B cell (primary cell): ENCODE measurements at regions not wholly inside any gene's neighbourhood (a gene's known extent, or its start where the extent isn't known, plus 50 kb on each side); places are given as distances from the start of the nearest gene placed in this dataset.

Source experiments
- ATAC-seq: fragments of 200-7000 bp; cut with Tn5 transposase; one replicate; pipeline ENCODE4 v1.10.0; 2021; ENCODE audit warnings: low read depth, mild to moderate bottlenecking, moderate number of reproducible peaks, moderate library complexity
- CTCF ChIA-PET: fragments of 350-600 bp; sonication (Branson Sonifier 250); formaldehyde crosslinking; loops from one replicate; lab custom pipeline; 2021; ENCODE audit warnings: antibody characterized with exemption, inconsistent platforms; lab: Charles Lee
- POLR2A ChIA-PET: fragments of 350-600 bp; sonication (Branson Sonifier 250); formaldehyde crosslinking; loops from one replicate; lab custom pipeline; 2021; ENCODE audit warnings: antibody characterized with exemption; lab: Charles Lee
- DNase-seq: peaks from one replicate; pipeline ENCODE4 v3.0.0; 2013
- H2AFZ ChIP-seq: 2 replicates; pipeline ENCODE4 v1.6.1; 2012; ENCODE audit warnings: mild to moderate bottlenecking, low read depth, low read length; ENCODE audit not compliant: insufficient read depth, poor library complexity, severe bottlenecking
- H3K27ac ChIP-seq, 2 donors: 1 replicate in 1 of 2; 2 replicates in 1 of 2; pipeline ENCODE4 v1.5.1; 2012 to 2013; ENCODE audit warnings: low read length in 2 of 2, mild to moderate bottlenecking in 2 of 2, moderate library complexity in 1 of 2
- H3K27me3 ChIP-seq, 4 experiments: fragments of 200-600 bp in 1 of 4; sonication (generic) in 1 of 4; replicated peaks in 1 of 4; 1 replicate in 2 of 4; 2 replicates in 2 of 4; pipeline versions ENCODE4 v1.6.1 to v1.7.0; 2013 to 2016; ENCODE audit warnings: low read length in 3 of 4, mild to moderate bottlenecking in 2 of 4, mixed read lengths in 1 of 4, moderate library complexity in 1 of 4; ENCODE audit not compliant: insufficient read depth in 4 of 4, control insufficient read depth in 3 of 4; ENCODE audit errors: control extremely low read depth in 1 of 4
- H3K36me3 ChIP-seq, 2 experiments: replicated peaks in 1 of 2; 1 replicate in 1 of 2; 2 replicates in 1 of 2; pipeline versions ENCODE4 v1.6.1 to v1.7.1; 2013; ENCODE audit warnings: low read length in 1 of 2; ENCODE audit not compliant: insufficient read depth in 2 of 2, control insufficient read depth in 1 of 2; ENCODE audit errors: control extremely low read depth in 1 of 2, extremely low read depth in 1 of 2
- H3K4me1 ChIP-seq, 2 donors: fragments of 200-600 bp in 1 of 2; sonication (generic) in 1 of 2; 1 replicate in 1 of 2; 2 replicates in 1 of 2; pipeline versions ENCODE4 v1.5.1 to v1.6.1; 2013 to 2017; ENCODE audit warnings: low read length in 2 of 2; ENCODE audit not compliant: control insufficient read depth in 2 of 2, insufficient read depth in 2 of 2
- H3K4me2 ChIP-seq: replicated peaks from 2 replicates; pipeline ENCODE3; 2012; ENCODE audit warnings: mild to moderate bottlenecking, low read depth, low read length; ENCODE audit not compliant: poor library complexity, severe bottlenecking
- H3K4me3 ChIP-seq, 5 experiments: fragments of 200-600 bp in 1 of 5; sonication (generic) in 1 of 5; 1 replicate in 3 of 5; 2 replicates in 2 of 5; pipeline versions ENCODE4 v1.5.1 to v1.7.0; 2011 to 2016; ENCODE audit warnings: low read length in 4 of 5, mild to moderate bottlenecking in 4 of 5, low read depth in 2 of 5, control low read depth in 1 of 5, moderate library complexity in 1 of 5; ENCODE audit not compliant: insufficient read depth in 1 of 5; ENCODE audit errors: control extremely low read depth in 1 of 5, extremely low read depth in 1 of 5
- H3K79me2 ChIP-seq: fragments of 200-600 bp; sonication (generic); one replicate; pipeline ENCODE4 v1.6.0; 2016; ENCODE audit warnings: low read length; ENCODE audit not compliant: control insufficient read depth, insufficient read depth
- H3K9ac ChIP-seq: fragments of 200-600 bp; sonication (generic); 2 replicates; pipeline ENCODE4 v1.6.1; 2017; ENCODE audit warnings: mild to moderate bottlenecking, low read length, moderate library complexity
- H3K9me3 ChIP-seq, 3 donors: one replicate each; pipeline versions ENCODE4 v1.6.1 to v1.7.1; 2013; ENCODE audit warnings: low read length in 2 of 3; ENCODE audit not compliant: control insufficient read depth in 2 of 3, insufficient read depth in 1 of 3; ENCODE audit errors: control extremely low read depth in 1 of 3
- H4K20me1 ChIP-seq: 2 replicates; pipeline ENCODE4 v1.6.0; 2012; ENCODE audit warnings: mild to moderate bottlenecking, low read length; ENCODE audit not compliant: insufficient read depth, control insufficient read depth, poor library complexity, severe bottlenecking
- H3K27ac Mint-ChIP-seq: one replicate; pipeline ENCODE4 v1.8.0; 2021; ENCODE audit warnings: mixed read lengths
- H3K27me3 Mint-ChIP-seq: one replicate; pipeline ENCODE4 v1.8.0; 2021; ENCODE audit warnings: mixed read lengths
- H3K4me1 Mint-ChIP-seq: one replicate; pipeline ENCODE4 v1.8.0; 2021; ENCODE audit warnings: mixed read lengths
- H3K4me3 Mint-ChIP-seq: one replicate; pipeline ENCODE4 v1.8.0; 2021; ENCODE audit warnings: mixed read lengths
- H3K9me3 Mint-ChIP-seq: one replicate; pipeline ENCODE4 v1.8.0; 2022; ENCODE audit warnings: mixed read lengths; ENCODE audit not compliant: insufficient read depth
- CTCF ChIP-seq: fragments of 200-600 bp; IDR thresholded peaks from one replicate; pipeline ENCODE4 v1.8.0; 2022; ENCODE audit warnings: antibody characterized with exemption, mild to moderate bottlenecking
- EZH2 ChIP-seq: IDR thresholded peaks from 2 replicates; pipeline ENCODE4 v1.6.1; 2012; ENCODE audit warnings: borderline replicate concordance, low read depth, mild to moderate bottlenecking, moderate library complexity, low read length; ENCODE audit not compliant: insufficient read depth, poor library complexity, severe bottlenecking
- WGBS: methylation state at CpG from one replicate; pipeline ENCODE4 v1.1.5; 2013; ENCODE audit warnings: missing lambda C conversion rate; ENCODE audit not compliant: insufficient coverage; 5-methylcytosine and 5-hydroxymethylcytosine counted together
- intact Hi-C: fragments of 100-400 bp; cut with micrococcal nuclease; formaldehyde crosslinking; loops from one replicate; pipeline ENCODE4 v1.10.0; 2022

- intact Hi-C loops = no loop called here
- H3K4me3 ChIP-seq = no peak overlapping the region
- H4K20me1 ChIP-seq = no peaks in the 10 kb centered on the region
- no peak overlapping the region for H3K27ac Mint-ChIP-seq
- H2AFZ ChIP-seq = no peak overlapping the region
- no peaks in the 10 kb centered on the region for H3K9me3 ChIP-seq
- H3K27me3 Mint-ChIP-seq = no peaks in the 10 kb centered on the region
- POLR2A ChIA-PET = no interaction called here
- ATAC-seq = no peak
- no peaks in the 10 kb centered on the region for H3K4me1 Mint-ChIP-seq
- H3K27ac ChIP-seq = no peak overlapping the region
- no peaks in the 10 kb centered on the region for H3K36me3 ChIP-seq
- TF ChIP-seq EZH2 (no peak), CTCF (no peak)
- no CpG with 5 or more reads among the region's 3 CpGs for WGBS
- CTCF ChIA-PET = no interaction called here
- H3K4me1 ChIP-seq = no peaks in the 10 kb centered on the region
- H3K4me2 ChIP-seq = no peak overlapping the region
- no peak overlapping the region for H3K4me3 Mint-ChIP-seq
- no peak overlapping the region for H3K9ac ChIP-seq
- H3K27me3 ChIP-seq = no peaks in the 10 kb centered on the region
- no peaks in the 10 kb centered on the region for H3K9me3 Mint-ChIP-seq
- no peaks in the 10 kb centered on the region for H3K79me2 ChIP-seq
- DNase-seq = no peak
These were observed 60.3 kb upstream of the FMN2 start for GRCh38 chr1:240031414-240031813.

GRCh38 chr1:240033406-240033805, 58.3 kb upstream of the FMN2 start:
- no peaks in the 10 kb centered on the region for H3K4me1 ChIP-seq
- intact Hi-C loops = no loop called here
- no peak for TF ChIP-seq CTCF
- TF ChIP-seq EZH2 = no peak
- Mint-ChIP-seq H3K27me3 (no peaks in the 10 kb centered on the region), H3K4me3 (no peak overlapping the region), H3K27ac (no peak overlapping the region), H3K4me1 (no peaks in the 10 kb centered on the region), H3K9me3 (no peaks in the 10 kb centered on the region)
- H3K36me3 ChIP-seq = no peaks in the 10 kb centered on the region
- H3K27ac ChIP-seq = no peak overlapping the region
- no peaks in the 10 kb centered on the region for H4K20me1 ChIP-seq
- H2AFZ ChIP-seq = no peak overlapping the region
- no peaks in the 10 kb centered on the region for H3K9me3 ChIP-seq
- H3K79me2 ChIP-seq = no peaks in the 10 kb centered on the region
- DNase-seq = no peak
- ChIA-PET POLR2A (no interaction called here), CTCF (no interaction called here)
- ATAC-seq = no peak
- H3K27me3 ChIP-seq = no peaks in the 10 kb centered on the region
- no peak overlapping the region for H3K4me2 ChIP-seq
- WGBS = no CpG with 5 or more reads among the region's 3 CpGs
- H3K4me3 ChIP-seq = no peak overlapping the region
- H3K9ac ChIP-seq = no peak overlapping the region
